ENCODE measurements at regions not wholly inside any gene's neighbourhood (a gene's known extent, or its start where the extent isn't known, plus 50 kb on each side); places are given as distances from the start of the nearest gene placed in this dataset.

DNA sequence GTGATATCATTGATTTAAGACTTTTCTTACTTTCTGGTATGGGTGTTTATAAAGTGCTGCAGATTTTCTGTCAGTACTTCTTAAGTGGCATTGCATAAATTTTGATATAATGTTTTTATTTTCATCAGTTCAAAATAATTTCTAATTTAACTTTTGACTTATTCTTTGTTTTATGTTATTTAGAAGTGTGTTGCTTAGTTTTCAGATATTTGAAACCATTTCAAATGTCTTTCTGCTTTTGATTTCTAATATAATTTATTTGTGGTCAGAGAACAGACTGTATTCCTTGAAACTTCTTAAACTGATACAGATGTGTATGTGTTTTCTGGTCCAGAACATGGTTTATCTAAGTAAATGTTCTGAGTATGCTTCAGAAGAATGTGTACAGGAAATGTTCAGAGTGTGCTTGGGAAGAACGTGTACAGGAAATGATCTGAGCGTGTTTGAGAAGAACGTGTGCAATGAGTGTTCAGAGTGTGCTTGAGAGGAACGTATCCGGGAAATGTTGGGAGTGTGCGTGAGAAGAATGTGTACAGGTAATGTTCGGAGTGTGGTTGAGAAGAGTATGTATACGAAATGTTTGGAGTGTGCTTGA lies 265.7 kb upstream of the HS6ST1 start:
- Histone ChIP-seq H3K36me3 (ENCODE audit: control insufficient read depth in 2 of 2, extremely low read depth in 1 of 2, insufficient read depth in 2 of 2, low read length in 2 of 2) (no peaks in the 10 kb centered on the region), H4K20me1 (replicated peaks; ENCODE audit: control insufficient read depth, extremely low read depth, insufficient read depth, low read length) (no peaks in the 10 kb centered on the region), H3K27ac (ENCODE audit: insufficient read depth, low read depth, low read length) (peak overlapping the region; percentile 0), H3K4me2 (ENCODE audit: insufficient read depth, low read length) (no peak overlapping the region), H2AFZ (ENCODE audit: low read depth, low read length) (peak overlapping the region; percentile 4), H3K9ac (replicated peaks; ENCODE audit: extremely low read depth, insufficient read depth, low read length) (no peak overlapping the region), H3K9me1 (replicated peaks; ENCODE audit: control insufficient read depth, extremely low read depth, insufficient read depth, low read length) (no peaks in the 10 kb centered on the region), H3K79me2 (ENCODE audit: control insufficient read depth, insufficient read depth, low read length) (no peaks in the 10 kb centered on the region), H3K4me3 (replicated peaks in 1 of 3; ENCODE audit: insufficient read depth in 1 of 3, low read depth in 1 of 3, low read length in 3 of 3) (no peak overlapping the region), H3K27me3 (ENCODE audit: control insufficient read depth in 2 of 2, insufficient read depth in 2 of 2, low read length in 2 of 2) (no peaks in the 10 kb centered on the region), H3K4me1 (ENCODE audit: control insufficient read depth, extremely low read depth, insufficient read depth, low read length) (no peaks in the 10 kb centered on the region), H3K9me3 (replicated peaks; ENCODE audit: control insufficient read depth, insufficient read depth, low read length) (no peaks in the 10 kb centered on the region)
- ChIA-PET CTCF (no interaction called here), POLR2A (no interaction called here)
- intact Hi-C loops (cut with micrococcal nuclease) (loop anchor here (10.0 kb wide), 1 partner anchor 260 kb away; no protein-coding TSS in a partner anchor), dilution Hi-C loops (cut with MboI; ENCODE audit: extremely low pct_ligation_motif_present, low sequenced_read_pairs) (no loop called here)
- TF ChIP-seq GATA2 (IDR thresholded peaks at IDR 0.05; ENCODE audit: insufficient read depth, insufficient read length, low read depth, low read length) (no peak), JUN (IDR thresholded peaks at IDR 0.05; ENCODE audit: borderline replicate concordance, insufficient read depth, insufficient read length, low read depth) (no peak), MYC (IDR thresholded peaks at IDR 0.05; ENCODE audit: low read depth, low read length) (no peak), FOS (IDR thresholded peaks at IDR 0.05; ENCODE audit: borderline replicate concordance, insufficient read depth, low read length) (peak; percentile 58), POLR2A (IDR thresholded peaks at IDR 0.05; ENCODE audit: low read depth, low read length) (no peak), EZH2 (IDR thresholded peaks at IDR 0.05; ENCODE audit: borderline replicate concordance, low read depth, low read length, severe bottlenecking) (no peak), POLR2AphosphoS5 (IDR thresholded peaks at IDR 0.05; ENCODE audit: insufficient read depth, low read depth, low read length) (peak; percentile 51)
- TF ChIP-seq, protein P1, sequence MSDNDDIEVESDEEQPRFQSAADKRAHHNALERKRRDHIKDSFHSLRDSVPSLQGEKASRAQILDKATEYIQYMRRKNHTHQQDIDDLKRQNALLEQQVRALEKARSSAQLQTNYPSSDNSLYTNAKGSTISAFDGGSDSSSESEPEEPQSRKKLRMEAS (IDR thresholded peaks at IDR 0.05; ENCODE audit: insufficient read depth, insufficient read length), result no peak
- TF ChIP-seq, protein P2, sequence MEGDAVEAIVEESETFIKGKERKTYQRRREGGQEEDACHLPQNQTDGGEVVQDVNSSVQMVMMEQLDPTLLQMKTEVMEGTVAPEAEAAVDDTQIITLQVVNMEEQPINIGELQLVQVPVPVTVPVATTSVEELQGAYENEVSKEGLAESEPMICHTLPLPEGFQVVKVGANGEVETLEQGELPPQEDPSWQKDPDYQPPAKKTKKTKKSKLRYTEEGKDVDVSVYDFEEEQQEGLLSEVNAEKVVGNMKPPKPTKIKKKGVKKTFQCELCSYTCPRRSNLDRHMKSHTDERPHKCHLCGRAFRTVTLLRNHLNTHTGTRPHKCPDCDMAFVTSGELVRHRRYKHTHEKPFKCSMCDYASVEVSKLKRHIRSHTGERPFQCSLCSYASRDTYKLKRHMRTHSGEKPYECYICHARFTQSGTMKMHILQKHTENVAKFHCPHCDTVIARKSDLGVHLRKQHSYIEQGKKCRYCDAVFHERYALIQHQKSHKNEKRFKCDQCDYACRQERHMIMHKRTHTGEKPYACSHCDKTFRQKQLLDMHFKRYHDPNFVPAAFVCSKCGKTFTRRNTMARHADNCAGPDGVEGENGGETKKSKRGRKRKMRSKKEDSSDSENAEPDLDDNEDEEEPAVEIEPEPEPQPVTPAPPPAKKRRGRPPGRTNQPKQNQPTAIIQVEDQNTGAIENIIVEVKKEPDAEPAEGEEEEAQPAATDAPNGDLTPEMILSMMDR (IDR thresholded peaks at IDR 0.05; ENCODE audit: extremely low read depth in 1 of 2, insufficient read depth in 1 of 2, low read depth in 1 of 2, low read length in 2 of 2), result no peak
- peak; percentile 46 for DNase-seq (ENCODE audit: low read depth, low spot score)
- BruUV-seq (replicated peaks), result no TSS peak
- peak; percentile 87 for FAIRE-seq
